Prostate gland (tissue), 2 donors: ENCODE measurements at regions not wholly inside any gene's neighbourhood (a gene's known extent, or its start where the extent isn't known, plus 50 kb on each side); places are given as distances from the start of the nearest gene placed in this dataset.

Experiments used
- POLR2A ChIP-seq: fragments of 450-650 bp; IDR thresholded peaks from one replicate; pipeline ENCODE4 v1.6.1; 2016; ENCODE audit warnings: antibody characterized with exemption, mild to moderate bottlenecking
- TF ChIP-seq, protein P1 (sequence below), 4 experiments: fragments of 200-600 bp in 2 of 4; fragments of 450-650 bp in 2 of 4; sonication (generic) in 2 of 4; IDR thresholded peaks; 1 replicate in 3 of 4; 2 replicates in 1 of 4; pipeline ENCODE4 v1.5.1; 2016 to 2019; ENCODE audit warnings: antibody characterized with exemption in 4 of 4, mild to moderate bottlenecking in 2 of 4, moderate library complexity in 2 of 4

DNA sequence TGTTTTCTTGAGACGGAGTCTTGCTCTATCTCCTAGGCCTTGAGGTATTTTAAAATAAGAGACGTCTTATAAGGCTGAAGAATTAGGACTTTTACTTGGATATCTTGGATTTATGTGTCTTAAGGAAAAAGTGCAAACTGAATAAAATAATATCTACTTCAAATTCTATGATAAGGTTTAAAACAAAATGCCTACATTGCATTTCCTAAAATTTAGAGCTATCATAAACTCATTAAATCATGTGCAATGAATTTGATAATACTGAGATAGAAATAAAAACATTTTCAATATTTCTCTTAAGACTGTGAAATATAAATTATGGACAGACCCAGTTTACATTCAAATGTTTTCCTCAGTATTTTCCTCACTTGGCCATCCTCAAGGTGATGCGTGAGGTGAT, 729.5 kb upstream of the LMO3 start:
- TF ChIP-seq, protein P1, sequence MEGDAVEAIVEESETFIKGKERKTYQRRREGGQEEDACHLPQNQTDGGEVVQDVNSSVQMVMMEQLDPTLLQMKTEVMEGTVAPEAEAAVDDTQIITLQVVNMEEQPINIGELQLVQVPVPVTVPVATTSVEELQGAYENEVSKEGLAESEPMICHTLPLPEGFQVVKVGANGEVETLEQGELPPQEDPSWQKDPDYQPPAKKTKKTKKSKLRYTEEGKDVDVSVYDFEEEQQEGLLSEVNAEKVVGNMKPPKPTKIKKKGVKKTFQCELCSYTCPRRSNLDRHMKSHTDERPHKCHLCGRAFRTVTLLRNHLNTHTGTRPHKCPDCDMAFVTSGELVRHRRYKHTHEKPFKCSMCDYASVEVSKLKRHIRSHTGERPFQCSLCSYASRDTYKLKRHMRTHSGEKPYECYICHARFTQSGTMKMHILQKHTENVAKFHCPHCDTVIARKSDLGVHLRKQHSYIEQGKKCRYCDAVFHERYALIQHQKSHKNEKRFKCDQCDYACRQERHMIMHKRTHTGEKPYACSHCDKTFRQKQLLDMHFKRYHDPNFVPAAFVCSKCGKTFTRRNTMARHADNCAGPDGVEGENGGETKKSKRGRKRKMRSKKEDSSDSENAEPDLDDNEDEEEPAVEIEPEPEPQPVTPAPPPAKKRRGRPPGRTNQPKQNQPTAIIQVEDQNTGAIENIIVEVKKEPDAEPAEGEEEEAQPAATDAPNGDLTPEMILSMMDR (IDR thresholded peaks at IDR 0.05): no peak
- TF ChIP-seq POLR2A: no peak
